ENCODE measurements at regions not wholly inside any gene's neighbourhood (a gene's known extent, or its start where the extent isn't known, plus 50 kb on each side); places are given as distances from the start of the nearest gene placed in this dataset.
A peak's percentile ranks its signal among the peaks of the same experiment; 100 is the strongest.

GRCh38 chr11:97973352-97973857 is 1047.3 kb upstream of the CNTN5 start:
- no peaks in the 10 kb centered on the region for H3K9me3 Mint-ChIP-seq
- H3K36me3 ChIP-seq: no peaks in the 10 kb centered on the region
- no peak overlapping the region for H3K4me3 ChIP-seq
- no peak overlapping the region for H3K27ac ChIP-seq
- H3K27ac Mint-ChIP-seq: peak overlapping the region; percentile 72
- peaks cover 11% of the 10 kb centered on the region for H3K4me1 Mint-ChIP-seq
- H3K4me3 Mint-ChIP-seq: no peak overlapping the region
- H4K20me1 ChIP-seq (ENCODE audit: low read depth): no peaks in the 10 kb centered on the region
- H2AFZ ChIP-seq (replicated peaks): peak overlapping the region; percentile 42
- no peaks in the 10 kb centered on the region for H3K36me3 Mint-ChIP-seq
- no peaks in the 10 kb centered on the region for H3K27me3 ChIP-seq
- peak; percentile 16 for DNase-seq (ENCODE audit: low spot score)
- no peaks in the 10 kb centered on the region for H3K79me2 ChIP-seq (ENCODE audit: low read depth)
- H3K4me1 ChIP-seq: peaks cover 17% of the 10 kb centered on the region
- H3K9ac ChIP-seq: no peak overlapping the region
- no peak for TF ChIP-seq CTCF (IDR thresholded peaks at IDR 0.05)
- TF ChIP-seq EZH2phosphoT487 (IDR thresholded peaks at IDR 0.05): no peak
- no peak for TF ChIP-seq EZH2 (IDR thresholded peaks at IDR 0.05)
- peaks cover 3% of the 10 kb centered on the region for H3K27me3 Mint-ChIP-seq (ENCODE audit: insufficient read depth, low read depth)
- H3F3A ChIP-seq (ENCODE audit: low read depth): peaks cover 4% of the 10 kb centered on the region
- H3K4me2 ChIP-seq: peak overlapping the region; percentile 41
- H3K9me3 ChIP-seq (ENCODE audit: low read depth): no peaks in the 10 kb centered on the region

GRCh38 chr11:97974798-97975498 is 1045.8 kb upstream of the CNTN5 start:
- no peaks in the 10 kb centered on the region for H3K9me3 ChIP-seq (ENCODE audit: low read depth)
- TF ChIP-seq EZH2phosphoT487 (IDR thresholded peaks at IDR 0.05) (peak; percentile 63), EZH2 (IDR thresholded peaks at IDR 0.05) (no peak), CTCF (IDR thresholded peaks at IDR 0.05) (no peak)
- H2AFZ ChIP-seq (replicated peaks): no peak overlapping the region
- H3F3A ChIP-seq (ENCODE audit: low read depth): peaks cover 4% of the 10 kb centered on the region
- H3K27ac ChIP-seq: no peak overlapping the region
- no peaks in the 10 kb centered on the region for H3K36me3 Mint-ChIP-seq
- H3K4me3 ChIP-seq: peak overlapping the region; percentile 0
- H3K4me3 Mint-ChIP-seq: no peak overlapping the region
- H3K79me2 ChIP-seq (ENCODE audit: low read depth): no peaks in the 10 kb centered on the region
- peak overlapping the region; percentile 41 for H3K4me2 ChIP-seq
- H3K27me3 Mint-ChIP-seq (ENCODE audit: insufficient read depth, low read depth): peaks cover 2% of the 10 kb centered on the region
- no peak overlapping the region for H3K27ac Mint-ChIP-seq
- peak; percentile 28 for DNase-seq (ENCODE audit: low spot score)
- peaks cover 17% of the 10 kb centered on the region for H3K4me1 ChIP-seq
- H3K9me3 Mint-ChIP-seq: no peaks in the 10 kb centered on the region
- H3K27me3 ChIP-seq: no peaks in the 10 kb centered on the region
- no peaks in the 10 kb centered on the region for H3K36me3 ChIP-seq
- H3K9ac ChIP-seq: no peak overlapping the region
- H3K4me1 Mint-ChIP-seq: peaks cover 11% of the 10 kb centered on the region
- H4K20me1 ChIP-seq (ENCODE audit: low read depth): no peaks in the 10 kb centered on the region

GRCh38 chr11:97977726-97978125 is 1043.0 kb upstream of the CNTN5 start:
- H3K27me3 Mint-ChIP-seq (ENCODE audit: insufficient read depth, low read depth): no peaks in the 10 kb centered on the region
- Histone ChIP-seq H3K27ac (no peak overlapping the region), H2AFZ (replicated peaks) (no peak overlapping the region), H3K27me3 (no peaks in the 10 kb centered on the region), H3K36me3 (no peaks in the 10 kb centered on the region), H4K20me1 (ENCODE audit: low read depth) (no peaks in the 10 kb centered on the region), H3K9ac (no peak overlapping the region), H3K4me3 (no peak overlapping the region), H3K4me2 (no peak overlapping the region), H3K79me2 (ENCODE audit: low read depth) (no peaks in the 10 kb centered on the region), H3K4me1 (peaks cover 17% of the 10 kb centered on the region), H3F3A (ENCODE audit: low read depth) (peaks cover 4% of the 10 kb centered on the region), H3K9me3 (ENCODE audit: low read depth) (no peaks in the 10 kb centered on the region)
- H3K36me3 Mint-ChIP-seq: no peaks in the 10 kb centered on the region
- H3K27ac Mint-ChIP-seq: no peak overlapping the region
- no peak for DNase-seq (ENCODE audit: low spot score)
- H3K4me1 Mint-ChIP-seq: peaks cover 11% of the 10 kb centered on the region
- H3K9me3 Mint-ChIP-seq: no peaks in the 10 kb centered on the region
- TF ChIP-seq EZH2phosphoT487 (IDR thresholded peaks at IDR 0.05) (no peak), CTCF (IDR thresholded peaks at IDR 0.05) (no peak), EZH2 (IDR thresholded peaks at IDR 0.05) (no peak)
- no peak overlapping the region for H3K4me3 Mint-ChIP-seq
